Stomach (tissue), 8 donors: ENCODE measurements at regions not wholly inside any gene's neighbourhood (a gene's known extent, or its start where the extent isn't known, plus 50 kb on each side); places are given as distances from the start of the nearest gene placed in this dataset.
A peak's percentile ranks its signal among the peaks of the same experiment; 100 is the strongest.

Experiments used
- DNase-seq, 2 donors: peaks; one replicate each; pipeline versions ENCODE4 v3.0.0 to v3.0.0-alpha.2; 2013 to 2019
- H3K27ac ChIP-seq, 5 donors: fragments of 200-600 bp in 4 of 5; sonication (generic) in 4 of 5; one replicate each; pipeline ENCODE4 v1.5.1; 2013 to 2019; ENCODE audit warnings: mild to moderate bottlenecking in 1 of 5, moderate library complexity in 1 of 5
- H3K27me3 ChIP-seq, 3 donors: fragments of 200-600 bp; sonication (generic); one replicate each; pipeline ENCODE4 v1.5.1; 2017 to 2019; ENCODE audit warnings: mixed run types in 1 of 3
- H3K36me3 ChIP-seq, 4 donors: fragments of 200-600 bp; sonication (generic); 1 replicate in 3 of 4; 2 replicates in 1 of 4; pipeline ENCODE4 v1.5.1; 2016 to 2019
- H3K4me1 ChIP-seq, 4 donors: fragments of 200-600 bp; sonication (generic); one replicate each; pipeline ENCODE4 v1.5.1; 2016 to 2019
- H3K4me3 ChIP-seq, 4 donors: fragments of 200-600 bp; sonication (generic) in 3 of 4; one replicate each; pipeline ENCODE4 v1.5.1; 2016 to 2019; ENCODE audit warnings: mild to moderate bottlenecking in 1 of 4
- H3K9me3 ChIP-seq, 4 donors: fragments of 200-600 bp; sonication (generic); one replicate each; pipeline ENCODE4 v1.5.1; 2016 to 2019
- EP300 ChIP-seq: sonication (generic); formaldehyde crosslinking; IDR thresholded peaks from one replicate; pipeline ENCODE4 v1.6.1; 2017; ENCODE audit warnings: antibody characterized with exemption
- POLR2A ChIP-seq, 4 donors: fragments of 450-650 bp; IDR thresholded peaks; one replicate each; pipeline ENCODE4 v1.6.1; 2016; ENCODE audit warnings: antibody characterized with exemption in 4 of 4, control low read depth in 2 of 4, mild to moderate bottlenecking in 1 of 4, moderate library complexity in 1 of 4
- POLR2AphosphoS5 ChIP-seq, 3 donors: sonication (generic); formaldehyde crosslinking; IDR thresholded peaks; one replicate each; pipeline ENCODE4 v1.6.1; 2016; ENCODE audit warnings: antibody characterized with exemption in 3 of 3
- WGBS, 5 donors: extraction: QIAGEN DNeasy Blood & Tissue Kit in 3 of 5; methylation state at CpG; one replicate each; pipeline versions ENCODE4 v1.1.5 to v1.1.7; 2013 to 2018; 5-methylcytosine and 5-hydroxymethylcytosine counted together
- intact Hi-C: fragments of 100-400 bp; cut with DNase I; formaldehyde crosslinking; loops from one replicate; pipeline ENCODE4 v1.15.1; 2023; ENCODE audit warnings: low total_unique reads
- TF ChIP-seq, protein P1 (sequence below), 7 experiments: fragments of 450-650 bp in 4 of 7; fragments of 200-600 bp in 3 of 7; sonication (generic) in 3 of 7; IDR thresholded peaks; one replicate each; pipeline ENCODE4 v1.5.1; 2016 to 2019; ENCODE audit warnings: antibody characterized with exemption in 7 of 7, control low read depth in 2 of 7, mild to moderate bottlenecking in 1 of 7
- donor health status: healthy with polysubstance abuse.
- donor health status: Bipolar disorder and iron deficiency.
- donor health status: healthy.

DNA sequence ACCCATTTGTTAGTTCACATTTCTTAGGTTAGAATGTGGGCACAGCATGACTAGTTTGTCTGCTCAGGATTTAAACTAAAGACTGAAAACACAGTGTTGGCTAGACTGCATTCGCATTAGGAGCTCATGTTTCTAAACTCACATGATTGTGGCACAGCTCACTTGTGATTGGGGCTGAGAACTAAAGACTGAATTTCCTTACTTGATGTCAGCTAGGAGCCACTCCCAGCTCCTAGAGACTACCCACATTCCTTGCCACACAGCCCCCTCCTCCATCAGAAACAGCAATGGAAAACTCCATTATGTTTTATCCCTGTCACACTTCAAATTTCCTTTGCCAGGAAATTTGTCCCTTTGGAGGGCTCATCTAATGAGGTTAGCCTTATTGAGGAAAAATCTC, 170.2 kb upstream of the NUDT6 start:
- TF ChIP-seq EP300 (no peak), POLR2AphosphoS5 (IDR thresholded peaks at IDR 0.05) (no peak), POLR2A (IDR thresholded peaks at IDR 0.05) (no peak)
- TF ChIP-seq, protein P1, sequence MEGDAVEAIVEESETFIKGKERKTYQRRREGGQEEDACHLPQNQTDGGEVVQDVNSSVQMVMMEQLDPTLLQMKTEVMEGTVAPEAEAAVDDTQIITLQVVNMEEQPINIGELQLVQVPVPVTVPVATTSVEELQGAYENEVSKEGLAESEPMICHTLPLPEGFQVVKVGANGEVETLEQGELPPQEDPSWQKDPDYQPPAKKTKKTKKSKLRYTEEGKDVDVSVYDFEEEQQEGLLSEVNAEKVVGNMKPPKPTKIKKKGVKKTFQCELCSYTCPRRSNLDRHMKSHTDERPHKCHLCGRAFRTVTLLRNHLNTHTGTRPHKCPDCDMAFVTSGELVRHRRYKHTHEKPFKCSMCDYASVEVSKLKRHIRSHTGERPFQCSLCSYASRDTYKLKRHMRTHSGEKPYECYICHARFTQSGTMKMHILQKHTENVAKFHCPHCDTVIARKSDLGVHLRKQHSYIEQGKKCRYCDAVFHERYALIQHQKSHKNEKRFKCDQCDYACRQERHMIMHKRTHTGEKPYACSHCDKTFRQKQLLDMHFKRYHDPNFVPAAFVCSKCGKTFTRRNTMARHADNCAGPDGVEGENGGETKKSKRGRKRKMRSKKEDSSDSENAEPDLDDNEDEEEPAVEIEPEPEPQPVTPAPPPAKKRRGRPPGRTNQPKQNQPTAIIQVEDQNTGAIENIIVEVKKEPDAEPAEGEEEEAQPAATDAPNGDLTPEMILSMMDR (IDR thresholded peaks at IDR 0.05): no peak
- peaks cover 0 to 12% (median 11%) of the 10 kb centered on the region in 4 donors for H3K36me3 ChIP-seq
- no peaks in the 10 kb centered on the region for H3K4me1 ChIP-seq
- H3K27ac ChIP-seq: no peak overlapping the region
- H3K27me3 ChIP-seq: no peaks in the 10 kb centered on the region
- 93 to 100% (median 97%) methylated on average over 1 of the region's 1 CpG for WGBS, 5 donors
- no peak for DNase-seq
- peaks cover 0 to 5% (median 0%) of the 10 kb centered on the region in 4 donors for H3K9me3 ChIP-seq
- intact Hi-C loops: no loop called here
- H3K4me3 ChIP-seq: no peak overlapping the region

DNA sequence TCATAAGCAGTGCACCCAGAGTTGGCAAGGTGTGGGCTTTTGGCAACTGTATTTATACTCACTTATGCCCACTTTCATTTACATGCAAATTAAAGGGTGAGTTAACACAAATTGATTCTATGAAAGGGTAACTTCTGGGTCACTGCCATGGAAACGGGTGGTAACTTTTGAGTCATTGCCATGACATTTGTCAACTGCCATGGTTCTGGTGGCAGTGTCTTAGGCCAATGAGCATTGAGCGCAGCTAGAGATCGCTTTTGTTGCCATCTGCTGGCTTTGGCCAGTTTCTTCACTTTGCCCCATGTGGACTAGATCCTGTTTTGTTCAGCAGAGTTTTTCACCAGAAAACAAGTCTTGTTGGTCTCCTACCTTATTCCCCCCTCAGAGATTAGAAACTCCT, 170.8 kb upstream of the NUDT6 start:
- intact Hi-C loops: no loop called here
- 89 to 95% (median 93%) methylated on average over 3 of the region's 3 CpGs for WGBS, 5 donors
- DNase-seq: no peak
- Histone ChIP-seq H3K27me3 (no peaks in the 10 kb centered on the region), H3K27ac (no peak overlapping the region), H3K9me3 (peaks cover 0 to 5% (median 0%) of the 10 kb centered on the region in 4 donors), H3K36me3 (peaks cover 0 to 12% (median 11%) of the 10 kb centered on the region in 4 donors), H3K4me1 (no peaks in the 10 kb centered on the region), H3K4me3 (no peak overlapping the region)
- TF ChIP-seq EP300 (no peak), POLR2AphosphoS5 (IDR thresholded peaks at IDR 0.05) (no peak), POLR2A (IDR thresholded peaks at IDR 0.05) (no peak)
- TF ChIP-seq, protein P1 (IDR thresholded peaks at IDR 0.05): no peak

DNA sequence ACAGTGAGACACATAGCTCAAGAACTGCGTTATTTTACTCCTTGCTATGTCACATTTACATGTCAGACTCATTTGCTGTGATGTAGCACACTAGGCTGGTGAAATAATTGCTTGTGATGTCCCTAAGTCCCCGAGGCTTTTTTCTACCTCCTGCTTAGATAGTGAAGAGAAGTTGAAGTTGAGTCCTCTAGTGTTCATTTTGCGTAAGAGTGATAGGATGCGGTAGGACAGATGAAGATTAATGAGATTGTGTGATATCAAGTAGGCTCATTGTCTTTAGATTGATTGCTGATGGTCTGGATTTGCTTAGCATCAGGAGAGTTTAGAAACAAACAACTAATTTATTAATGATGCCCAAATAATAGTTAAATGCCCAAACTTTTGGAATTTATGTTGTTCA, 173.6 kb upstream of the NUDT6 start:
- no peak overlapping the region for H3K4me3 ChIP-seq
- H3K4me1 ChIP-seq: no peaks in the 10 kb centered on the region
- no peak overlapping the region for H3K27ac ChIP-seq
- TF ChIP-seq, protein P1 (IDR thresholded peaks at IDR 0.05): no peak
- TF ChIP-seq POLR2A (IDR thresholded peaks at IDR 0.05) (no peak), EP300 (no peak), POLR2AphosphoS5 (IDR thresholded peaks at IDR 0.05) (no peak)
- H3K27me3 ChIP-seq: no peaks in the 10 kb centered on the region
- intact Hi-C loops: no loop called here
- H3K9me3 ChIP-seq: peaks cover 0 to under 1% (median 0%) of the 10 kb centered on the region in 4 donors
- no peak for DNase-seq
- 71 to 92% (median 86%) methylated on average over 4 of the region's 4 CpGs for WGBS, 5 donors
- peaks cover 0 to 5% (median 4%) of the 10 kb centered on the region in 4 donors for H3K36me3 ChIP-seq

DNA sequence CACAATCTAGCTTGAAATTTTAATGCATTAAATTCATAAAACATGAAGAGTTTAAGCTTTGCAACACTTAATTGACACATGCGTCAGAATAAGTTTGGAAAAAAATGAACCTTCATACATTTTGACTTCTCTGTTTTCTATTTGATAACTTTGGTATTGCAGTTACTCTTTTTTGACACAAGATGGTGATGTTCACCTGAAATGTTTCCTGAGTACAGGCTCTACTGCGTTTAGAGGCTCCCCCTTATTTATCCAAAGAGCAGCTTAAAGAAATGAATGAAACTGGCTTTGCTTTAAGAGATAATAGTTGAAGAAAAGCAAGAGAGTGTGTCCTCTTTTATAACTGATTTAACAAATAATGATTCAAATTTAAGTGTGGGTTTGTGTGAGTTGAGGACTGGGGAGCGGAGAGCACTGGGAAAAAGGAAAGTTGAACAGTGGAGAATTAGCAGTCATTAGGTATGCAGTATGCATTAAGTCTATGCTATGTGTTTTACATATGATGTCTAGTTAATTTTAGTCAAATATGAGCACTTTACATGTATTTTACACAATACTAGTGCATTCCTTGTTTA, 180.6 kb upstream of the NUDT6 start:
- intact Hi-C loops: loop anchor here (10.0 kb wide), 1 partner anchor 1162 kb away; no protein-coding TSS in a partner anchor
- H3K27ac ChIP-seq: no peak overlapping the region
- peak in 1 of 2 donors; percentile 65 for DNase-seq
- no peaks in the 10 kb centered on the region for H3K27me3 ChIP-seq
- H3K9me3 ChIP-seq: no peaks in the 10 kb centered on the region
- peaks cover 0 to 20% (median 7%) of the 10 kb centered on the region in 4 donors for H3K4me1 ChIP-seq
- no peak overlapping the region for H3K4me3 ChIP-seq
- no peak for TF ChIP-seq EP300
- TF ChIP-seq, protein P1 (IDR thresholded peaks at IDR 0.05): peak in 5 of 7 experiments; percentile 60 to 69 (median 67)
- TF ChIP-seq POLR2A (IDR thresholded peaks at IDR 0.05): no peak
- TF ChIP-seq POLR2AphosphoS5 (IDR thresholded peaks at IDR 0.05): no peak
- peaks cover 0 to 4% (median 0%) of the 10 kb centered on the region in 4 donors for H3K36me3 ChIP-seq
- 46 to 60% (median 50%) methylated on average over 3 of the region's 3 CpGs for WGBS, 5 donors
